Caco-2 (cell line): ENCODE measurements at regions not wholly inside any gene's neighbourhood (a gene's known extent, or its start where the extent isn't known, plus 50 kb on each side); places are given as distances from the start of the nearest gene placed in this dataset.

Experiments used
- BruUV-seq: library from RNA; stranded (reverse); fragments of 400-500 nt; replicated peaks from 2 replicates; lab custom pipeline; 2021; lab: Mats Ljungman, UMichigan
- CTCF ChIA-PET: fragments of 300-600 bp; sonication (Branson Sonifier 250); formaldehyde crosslinking; loops from one replicate; lab custom pipeline; 2022; ENCODE audit warnings: antibody characterized with exemption; lab: Charles Lee
- POLR2A ChIA-PET: fragments of 300-600 bp; sonication (Branson Sonifier 250); formaldehyde crosslinking; loops from one replicate; lab custom pipeline; 2022; ENCODE audit warnings: antibody characterized with exemption; lab: Charles Lee
- DNase-seq, 2 experiments: peaks; one replicate each; pipeline versions ENCODE4 v3.0.0 to v3.0.0-alpha.2; 2020 to 2022
- H3K27me3 ChIP-seq: replicated peaks from 2 replicates; pipeline ENCODE4 v1.6.0; 2011; ENCODE audit warnings: low read length; ENCODE audit not compliant: control insufficient read depth, insufficient read depth
- H3K36me3 ChIP-seq: 2 replicates; pipeline ENCODE4 v1.5.1; 2011; ENCODE audit warnings: low read length; ENCODE audit not compliant: control insufficient read depth, insufficient read depth
- H3K4me1 ChIP-seq: fragments of 250-450 bp; sonication (Bioruptor Pico); 2 replicates; pipeline ENCODE4 v1.5.1; 2020; ENCODE audit warnings: mild to moderate bottlenecking
- H3K4me3 ChIP-seq: 2 replicates; pipeline ENCODE4 v1.5.1; 2011; ENCODE audit warnings: low read depth, mild to moderate bottlenecking, control low read depth, low read length
- H3K9me3 ChIP-seq: fragments of 250-450 bp; sonication (Bioruptor Pico); 2 replicates; pipeline ENCODE4 v1.5.1; 2020; ENCODE audit warnings: mild to moderate bottlenecking, moderate library complexity
- H3K27ac Mint-ChIP-seq: one replicate; pipeline ENCODE4 v1.8.0; 2022; ENCODE audit warnings: mixed read lengths; ENCODE audit not compliant: unreplicated experiment
- H3K27me3 Mint-ChIP-seq: one replicate; pipeline ENCODE4 v1.8.0; 2022; ENCODE audit warnings: mixed read lengths; ENCODE audit not compliant: insufficient read depth, unreplicated experiment
- H3K36me3 Mint-ChIP-seq: one replicate; pipeline ENCODE4 v1.8.0; 2022; ENCODE audit warnings: mild to moderate bottlenecking, mixed read lengths; ENCODE audit not compliant: insufficient read depth, unreplicated experiment
- H3K4me1 Mint-ChIP-seq: one replicate; pipeline ENCODE4 v1.8.0; 2022; ENCODE audit warnings: low read depth, mixed read lengths; ENCODE audit not compliant: unreplicated experiment
- H3K4me3 Mint-ChIP-seq: one replicate; pipeline ENCODE4 v1.8.0; 2022; ENCODE audit warnings: mild to moderate bottlenecking, moderate library complexity, mixed read lengths; ENCODE audit not compliant: unreplicated experiment
- H3K9me3 Mint-ChIP-seq: one replicate; pipeline ENCODE4 v1.8.0; 2022; ENCODE audit warnings: mixed read lengths; ENCODE audit not compliant: unreplicated experiment
- CTCF ChIP-seq, 2 experiments: fragments of 200-600 bp in 1 of 2; IDR thresholded peaks; 1 replicate in 1 of 2; 2 replicates in 1 of 2; pipeline versions ENCODE4 v1.5.1 to v1.8.0; 2011 to 2022; ENCODE audit warnings: antibody characterized with exemption in 1 of 2, control low read depth in 1 of 2, inconsistent platforms in 1 of 2, low read depth in 1 of 2, low read length in 1 of 2, mild to moderate bottlenecking in 1 of 2, moderate library complexity in 1 of 2; ENCODE audit not compliant: insufficient read depth in 1 of 2, severe bottlenecking in 1 of 2, unreplicated experiment in 1 of 2
- intact Hi-C: fragments of 100-400 bp; cut with micrococcal nuclease; formaldehyde crosslinking; loops from one replicate; pipeline ENCODE4 v1.10.0; 2022; ENCODE audit not compliant: unreplicated experiment

GRCh38 chr12:67073336-67073735 lies 195.8 kb upstream of the CAND1 start:
- no peaks in the 10 kb centered on the region for H3K9me3 Mint-ChIP-seq
- CTCF ChIA-PET: no interaction called here

DNA sequence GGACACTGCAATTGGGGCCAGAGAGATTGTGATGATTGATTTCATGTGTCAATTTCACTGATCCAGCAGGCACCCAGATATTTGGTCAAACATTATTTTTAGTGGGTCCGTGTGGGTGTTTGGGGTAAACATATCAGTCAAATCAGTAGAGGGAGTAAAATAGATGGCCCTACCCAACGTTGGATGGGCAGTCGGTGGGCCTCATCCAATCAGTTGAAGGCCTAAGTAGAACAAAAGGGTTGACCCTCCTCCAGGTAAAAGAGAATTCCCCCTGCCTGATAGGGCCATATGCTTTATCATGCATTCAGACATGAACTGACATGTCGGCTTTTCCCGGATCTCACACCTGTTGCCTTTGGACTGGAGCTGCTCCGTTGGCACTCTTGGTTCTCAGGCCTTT lies 195.1 kb upstream of the CAND1 start:
- no peaks in the 10 kb centered on the region for H3K36me3 ChIP-seq
- Mint-ChIP-seq H3K27ac (no peak overlapping the region), H3K36me3 (no peaks in the 10 kb centered on the region), H3K4me1 (no peaks in the 10 kb centered on the region), H3K9me3 (no peaks in the 10 kb centered on the region), H3K4me3 (no peak overlapping the region), H3K27me3 (peaks cover 25% of the 10 kb centered on the region)
- TF ChIP-seq CTCF (IDR thresholded peaks at IDR 0.05; ENCODE audit: insufficient read depth in 1 of 2, low read depth in 1 of 2, low read length in 1 of 2, severe bottlenecking in 1 of 2, unreplicated experiment in 1 of 2): no peak
- no TSS peak for BruUV-seq
- ChIA-PET CTCF (no interaction called here), POLR2A (no interaction called here)
- H3K9me3 ChIP-seq: no peaks in the 10 kb centered on the region
- intact Hi-C loops: no loop called here
- no peaks in the 10 kb centered on the region for H3K4me1 ChIP-seq
- DNase-seq: no peak
- H3K4me3 ChIP-seq: no peak overlapping the region
- H3K27me3 ChIP-seq: no peaks in the 10 kb centered on the region

More at GRCh38 chr12:67073336-67073735, 195.8 kb upstream of the CAND1 start:
- TF ChIP-seq CTCF (IDR thresholded peaks at IDR 0.05; ENCODE audit: insufficient read depth in 1 of 2, low read depth in 1 of 2, low read length in 1 of 2, severe bottlenecking in 1 of 2, unreplicated experiment in 1 of 2): no peak
- H3K4me1 ChIP-seq: no peaks in the 10 kb centered on the region
- peaks cover 27% of the 10 kb centered on the region for H3K27me3 Mint-ChIP-seq
- no peak overlapping the region for H3K27ac Mint-ChIP-seq
- H3K4me3 Mint-ChIP-seq: no peak overlapping the region
- no peak for DNase-seq
- H3K36me3 Mint-ChIP-seq: no peaks in the 10 kb centered on the region
- no TSS peak for BruUV-seq
- H3K36me3 ChIP-seq: no peaks in the 10 kb centered on the region
- no peaks in the 10 kb centered on the region for H3K27me3 ChIP-seq
- H3K4me1 Mint-ChIP-seq: peaks cover 7% of the 10 kb centered on the region
- no peaks in the 10 kb centered on the region for H3K9me3 ChIP-seq
- H3K4me3 ChIP-seq: no peak overlapping the region
- POLR2A ChIA-PET: no interaction called here
- intact Hi-C loops: no loop called here

- no peak for DNase-seq
- H3K27me3 ChIP-seq: no peaks in the 10 kb centered on the region
- Mint-ChIP-seq H3K9me3 (no peaks in the 10 kb centered on the region), H3K4me1 (no peaks in the 10 kb centered on the region), H3K27ac (no peak overlapping the region), H3K4me3 (no peak overlapping the region), H3K27me3 (peaks cover 27% of the 10 kb centered on the region), H3K36me3 (no peaks in the 10 kb centered on the region)
- no peak for TF ChIP-seq CTCF (IDR thresholded peaks at IDR 0.05; ENCODE audit: insufficient read depth in 1 of 2, low read depth in 1 of 2, low read length in 1 of 2, severe bottlenecking in 1 of 2, unreplicated experiment in 1 of 2)
- CTCF ChIA-PET: no interaction called here
- no peaks in the 10 kb centered on the region for H3K36me3 ChIP-seq
- no TSS peak for BruUV-seq
- no peaks in the 10 kb centered on the region for H3K9me3 ChIP-seq
- no peaks in the 10 kb centered on the region for H3K4me1 ChIP-seq
- intact Hi-C loops: no loop called here
- POLR2A ChIA-PET: no interaction called here
- H3K4me3 ChIP-seq: no peak overlapping the region
Measured at GRCh38 chr12:67077617-67078016, 191.5 kb upstream of the CAND1 start.
